G401.6 (cell line): ENCODE measurements at regions not wholly inside any gene's neighbourhood (a gene's known extent, or its start where the extent isn't known, plus 50 kb on each side); places are given as distances from the start of the nearest gene placed in this dataset.

Experiments used
- FAIRE-seq: peaks from 2 replicates; lab custom pipeline; 2012; peaks lifted over from hg19 to GRCh38; lab: Jason Lieb, UNC

DNA sequence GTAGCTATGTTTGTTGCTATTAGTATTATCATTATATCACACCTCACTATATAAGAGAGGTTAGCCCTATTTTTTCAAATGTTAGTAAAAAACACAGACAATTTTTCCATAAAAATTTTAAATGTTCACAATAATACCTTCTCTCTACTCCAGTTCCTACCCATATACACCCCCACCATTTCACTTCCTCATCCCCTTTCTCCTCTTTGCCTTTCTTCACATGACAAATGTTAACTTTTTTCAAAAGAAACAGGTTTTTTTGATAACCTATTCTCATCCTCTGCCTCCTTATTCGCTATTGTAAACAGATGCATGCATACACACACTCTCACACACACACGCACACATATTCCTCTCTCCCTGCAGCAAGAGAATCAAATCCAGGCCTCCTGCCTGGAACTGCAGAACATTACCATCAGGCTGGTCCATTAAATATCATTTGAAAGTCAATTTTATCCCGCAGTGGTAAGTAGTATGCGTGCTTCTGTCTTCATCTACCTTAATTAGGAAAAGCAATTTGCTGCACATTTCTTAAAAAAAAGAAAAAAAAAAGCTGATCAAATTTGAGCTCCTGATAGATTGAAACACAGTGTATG lies 55.5 kb downstream of the MID1IP1 start:
- FAIRE-seq = no peak

DNA sequence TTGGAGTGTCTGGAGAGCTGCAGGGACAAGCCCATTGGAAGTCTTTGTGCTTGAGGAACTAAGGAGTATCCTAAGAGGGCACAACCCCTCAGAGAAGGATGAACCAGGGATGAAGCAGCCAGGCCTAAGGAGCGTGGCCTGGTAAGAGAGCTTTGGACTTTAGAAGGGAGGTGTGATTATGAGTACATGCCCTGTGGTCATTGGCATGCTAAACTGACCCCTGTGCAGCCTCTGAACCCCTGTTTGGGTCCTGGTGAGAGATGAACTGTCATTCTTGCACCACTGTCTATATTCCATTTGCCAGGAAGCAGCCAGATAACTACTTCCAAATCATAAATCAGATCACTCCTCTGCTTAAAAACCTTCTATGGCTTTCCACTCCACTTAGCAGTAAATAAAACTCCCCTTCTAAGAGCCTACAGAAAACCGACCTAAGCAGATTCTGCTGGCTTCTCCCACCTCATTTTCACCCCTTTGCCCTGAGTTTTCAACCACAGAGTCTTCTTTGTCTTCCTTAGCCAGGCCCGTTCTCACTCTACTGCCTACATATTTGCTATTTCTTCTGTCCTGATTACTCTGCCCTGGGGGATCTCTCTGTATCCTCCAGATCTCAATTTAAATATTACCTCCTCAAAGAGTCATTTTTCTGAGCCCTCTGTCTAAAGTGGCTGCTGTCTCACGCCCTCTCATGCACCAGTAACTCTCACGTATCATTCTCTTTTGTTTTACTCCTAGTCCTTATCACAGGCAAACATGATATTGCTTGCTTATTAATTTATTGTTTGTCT lies 56.7 kb downstream of the MID1IP1 start:
- no peak for FAIRE-seq

DNA sequence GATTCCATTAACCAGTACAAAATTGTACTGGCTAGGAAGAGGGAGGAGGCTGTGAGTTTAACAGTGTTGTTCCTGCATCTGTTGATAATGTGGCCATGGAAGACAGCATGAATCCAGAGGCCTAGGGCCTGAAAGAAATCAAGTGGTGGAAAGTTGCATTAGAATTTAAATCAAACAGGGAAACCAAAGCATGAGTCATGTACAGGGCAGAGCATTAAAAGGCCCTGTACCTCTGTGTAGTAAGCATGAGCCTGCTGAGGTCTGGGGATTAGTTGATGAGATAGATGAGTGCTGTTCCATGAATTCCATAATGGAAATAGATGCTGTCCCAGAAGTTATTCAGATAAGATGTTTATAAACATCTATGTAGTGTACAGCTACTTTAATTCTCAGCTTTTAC lies 58.3 kb downstream of the MID1IP1 start:
- FAIRE-seq = no peak

DNA sequence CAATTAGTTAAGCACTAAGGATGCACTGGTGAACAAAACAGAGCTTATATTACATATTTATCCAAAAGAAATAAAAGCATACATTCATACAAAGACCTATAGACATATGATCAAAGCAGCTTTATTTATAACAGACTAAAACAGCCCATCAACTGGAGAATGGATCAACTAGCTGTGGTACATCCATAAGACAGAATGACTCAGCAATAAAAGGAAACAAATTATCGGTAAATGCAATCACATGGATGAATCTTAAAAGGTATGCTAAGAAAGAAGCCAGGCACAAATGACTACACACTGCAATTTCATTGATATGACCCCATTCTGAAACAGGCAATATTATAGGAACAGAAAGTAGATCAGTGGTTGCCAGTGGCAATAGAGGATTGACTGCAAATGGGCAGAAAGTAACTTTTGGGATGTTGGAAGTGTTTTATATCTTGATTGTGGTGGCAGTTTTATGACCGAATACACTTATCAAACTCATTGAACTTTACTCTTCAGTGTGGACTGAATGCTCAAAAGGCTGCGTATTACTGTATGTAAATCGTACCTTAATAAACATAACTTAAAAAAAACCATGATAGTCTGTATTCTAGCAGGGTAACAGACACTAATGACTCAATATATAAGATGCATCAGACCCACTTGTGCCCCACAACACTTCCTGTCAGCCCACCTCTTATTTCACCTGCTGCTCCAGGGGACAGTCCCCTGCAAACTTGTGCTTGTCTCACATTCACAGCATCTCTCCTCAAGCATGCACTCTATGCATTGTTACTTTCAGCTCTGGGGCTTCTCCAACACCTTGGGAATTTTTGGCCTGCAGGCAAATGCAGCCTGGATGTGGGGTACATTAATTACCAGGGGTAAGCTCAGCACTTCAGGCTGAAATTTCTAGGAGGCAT lies 59.1 kb downstream of the MID1IP1 start:
- no peak for FAIRE-seq

DNA sequence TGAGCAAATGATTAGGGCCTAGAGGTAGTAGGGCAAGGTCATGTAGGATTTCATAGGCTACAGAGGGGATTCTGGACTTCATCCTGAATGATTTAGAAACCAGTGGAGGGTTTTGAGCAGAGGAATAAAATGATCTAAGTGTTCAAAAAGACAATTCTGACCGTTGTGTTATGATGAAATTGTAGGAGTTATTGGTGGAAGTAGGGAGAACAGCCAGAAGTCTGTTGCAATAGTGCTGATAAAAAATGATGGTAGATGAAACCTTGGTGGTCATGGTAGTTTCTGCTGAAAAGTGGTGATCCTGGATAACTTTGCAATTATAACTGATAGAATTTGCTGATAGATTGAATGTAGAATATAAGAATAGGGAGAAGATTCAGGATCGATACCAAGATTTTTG lies 60.2 kb downstream of the MID1IP1 start:
- FAIRE-seq = no peak

DNA sequence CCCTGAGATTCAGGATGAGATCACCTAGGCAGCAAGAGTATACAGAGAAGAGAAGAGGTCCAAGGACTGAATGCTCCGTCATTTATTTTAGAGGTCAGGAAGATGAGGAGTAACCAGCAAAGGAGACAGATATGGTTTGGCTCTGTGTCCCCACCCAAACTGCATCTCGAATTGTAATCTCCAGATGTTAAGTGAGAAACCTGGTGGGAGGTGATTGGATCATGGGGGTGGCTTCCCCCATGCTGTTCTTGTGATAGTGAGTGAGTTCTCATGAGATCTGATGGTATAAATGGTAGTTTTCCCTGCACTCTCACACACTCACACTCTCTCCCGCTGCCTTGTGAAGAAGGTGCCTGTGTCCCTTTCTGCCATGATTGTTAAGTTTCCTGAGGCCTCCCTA lies 60.8 kb downstream of the MID1IP1 start:
- no peak for FAIRE-seq

DNA sequence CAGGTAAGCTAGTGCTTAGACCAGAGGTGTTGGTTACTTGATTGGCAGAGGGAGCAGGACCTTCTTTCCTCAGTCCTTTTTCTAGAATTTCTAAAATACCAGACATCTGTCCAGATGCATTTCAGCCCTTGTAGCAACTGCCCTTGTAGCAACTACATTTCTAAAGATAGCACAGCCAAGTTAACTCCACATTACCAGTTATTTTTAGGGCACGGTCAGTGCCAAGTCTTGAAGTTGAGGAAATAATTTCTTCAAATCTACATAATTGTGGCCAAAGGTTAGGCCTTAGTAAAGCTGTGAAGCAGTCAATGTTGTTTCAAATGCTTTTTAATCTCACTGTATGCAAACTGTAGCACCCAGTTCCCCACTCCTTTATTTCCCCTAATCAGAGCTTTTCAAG lies 62.9 kb downstream of the MID1IP1 start:
- FAIRE-seq = no peak

DNA sequence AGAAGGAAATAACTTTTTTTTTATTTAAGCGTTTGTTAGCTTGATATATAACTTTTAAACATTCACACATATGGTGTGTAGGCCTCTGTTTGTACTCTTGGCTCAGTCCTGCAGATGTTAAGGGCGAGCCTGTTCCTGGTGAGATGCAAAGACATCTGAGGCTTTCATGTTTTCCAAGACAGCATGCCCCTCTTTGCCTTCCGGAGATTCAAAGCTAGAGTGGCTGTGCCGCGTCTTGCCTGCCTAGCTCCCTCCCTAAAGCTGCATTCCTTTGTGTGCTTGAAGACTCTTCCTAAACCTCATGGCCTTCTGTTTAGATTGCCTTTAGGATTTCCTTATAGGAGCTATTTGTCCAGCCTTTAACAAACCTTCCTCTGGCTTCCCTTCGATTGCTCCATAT lies 67.1 kb downstream of the MID1IP1 start:
- no peak for FAIRE-seq

DNA sequence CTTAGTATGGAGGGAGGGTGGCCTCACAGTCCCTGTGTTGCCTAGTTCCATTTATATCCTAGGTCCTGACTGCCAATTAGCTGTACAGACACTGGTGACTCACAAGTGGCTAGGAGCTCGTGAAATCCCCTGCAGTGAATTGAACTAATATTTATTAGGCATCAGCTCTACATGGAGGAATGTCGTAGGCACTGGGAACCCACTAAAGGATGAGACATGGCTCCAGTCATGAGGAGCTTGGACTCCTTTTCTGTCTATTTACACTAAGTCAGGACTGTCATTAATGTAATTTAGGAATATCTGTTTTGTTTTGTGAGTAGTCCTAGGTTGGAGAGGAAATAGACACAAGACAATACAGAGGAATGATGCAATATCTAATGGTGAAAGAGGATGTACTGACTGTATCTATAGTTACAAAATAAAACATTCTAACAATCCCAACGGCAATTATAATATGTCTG lies 67.7 kb downstream of the MID1IP1 start:
- no peak for FAIRE-seq

DNA sequence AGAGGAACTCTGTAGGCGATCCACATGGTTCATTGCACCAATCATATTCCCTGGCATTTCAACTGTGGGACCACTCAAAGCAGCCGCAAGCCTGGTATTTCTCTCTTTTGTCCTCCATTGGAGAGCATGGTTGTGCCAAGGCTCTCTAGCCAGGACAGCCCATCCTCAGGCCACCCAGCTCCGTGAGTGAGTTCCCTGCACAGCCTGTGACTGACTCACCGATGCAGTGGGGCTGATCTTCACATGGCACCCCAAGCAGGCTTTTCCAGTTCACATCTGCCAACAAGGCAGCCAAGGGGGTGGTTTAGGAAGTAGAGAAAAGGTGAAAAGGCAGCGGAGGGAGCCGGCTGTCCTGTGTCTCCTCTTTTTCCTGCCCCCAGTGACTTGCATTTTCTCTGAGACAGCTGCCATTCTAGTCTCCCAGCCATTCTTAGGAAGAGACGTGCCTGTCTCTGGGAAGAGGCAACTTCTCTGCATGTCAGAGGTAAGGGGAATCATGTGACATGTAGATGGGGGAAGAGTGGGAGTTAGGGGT lies 69.2 kb downstream of the MID1IP1 start:
- FAIRE-seq = no peak

DNA sequence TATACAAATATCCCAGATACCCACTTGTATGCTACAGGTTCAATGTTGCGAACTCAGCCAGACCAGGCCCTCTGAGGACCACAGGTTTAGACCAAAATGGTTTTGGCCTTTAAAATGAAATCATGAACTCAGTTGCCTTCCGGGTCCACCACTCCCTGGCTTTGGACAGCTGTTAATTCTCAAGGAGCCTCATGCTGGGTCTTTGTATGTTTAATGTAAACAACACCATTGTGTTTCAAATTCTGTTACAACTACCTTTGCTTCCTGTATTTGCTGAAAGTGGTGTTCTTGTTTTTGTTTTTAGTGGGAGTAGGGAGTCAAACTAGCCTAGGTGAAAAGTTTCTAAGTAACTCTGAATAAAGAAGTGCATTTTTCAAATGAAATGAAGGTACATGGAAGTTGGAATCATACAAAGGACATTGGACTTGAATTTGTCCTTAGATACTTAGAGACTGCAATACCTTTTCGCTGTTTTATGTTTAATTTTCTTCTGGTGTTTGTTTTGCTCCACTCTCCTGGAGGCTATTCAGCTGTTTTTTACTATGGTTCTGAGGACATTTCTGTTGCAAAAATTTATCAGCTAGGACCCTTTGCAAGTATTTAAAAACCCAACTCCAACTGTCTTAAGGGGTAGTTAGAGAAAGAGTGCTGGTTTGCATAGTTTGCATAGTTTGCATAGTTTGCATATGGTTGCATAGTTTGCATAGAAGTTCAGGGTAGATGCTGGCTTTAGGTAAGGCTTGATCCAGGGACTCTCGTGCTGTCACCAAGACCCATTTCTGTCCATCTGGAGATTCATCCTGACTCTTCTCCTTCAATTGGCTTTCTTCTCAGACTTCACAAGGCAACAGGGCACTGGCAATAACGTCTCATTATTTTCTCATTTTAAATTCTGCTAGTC lies 70.1 kb downstream of the MID1IP1 start:
- no peak for FAIRE-seq

DNA sequence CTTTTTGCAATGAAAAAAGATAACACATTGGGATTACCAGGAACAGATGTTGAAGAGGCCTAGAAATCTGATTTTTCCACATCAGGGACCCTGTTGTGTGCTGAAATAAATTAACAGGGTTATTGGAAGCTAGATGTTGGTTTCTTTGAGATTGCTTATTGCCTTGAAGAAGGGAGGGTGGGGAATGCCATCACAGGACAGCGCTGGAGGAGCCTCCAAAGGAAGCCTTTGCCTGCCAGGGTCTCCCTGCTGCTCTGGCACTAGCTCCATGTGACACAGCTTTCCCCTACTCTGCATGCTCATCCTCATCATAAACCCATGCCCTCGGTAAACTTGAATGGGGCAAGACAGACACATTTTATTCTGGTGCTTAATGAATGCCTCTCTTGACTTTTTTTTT lies 76.1 kb downstream of the MID1IP1 start:
- FAIRE-seq = no peak

DNA sequence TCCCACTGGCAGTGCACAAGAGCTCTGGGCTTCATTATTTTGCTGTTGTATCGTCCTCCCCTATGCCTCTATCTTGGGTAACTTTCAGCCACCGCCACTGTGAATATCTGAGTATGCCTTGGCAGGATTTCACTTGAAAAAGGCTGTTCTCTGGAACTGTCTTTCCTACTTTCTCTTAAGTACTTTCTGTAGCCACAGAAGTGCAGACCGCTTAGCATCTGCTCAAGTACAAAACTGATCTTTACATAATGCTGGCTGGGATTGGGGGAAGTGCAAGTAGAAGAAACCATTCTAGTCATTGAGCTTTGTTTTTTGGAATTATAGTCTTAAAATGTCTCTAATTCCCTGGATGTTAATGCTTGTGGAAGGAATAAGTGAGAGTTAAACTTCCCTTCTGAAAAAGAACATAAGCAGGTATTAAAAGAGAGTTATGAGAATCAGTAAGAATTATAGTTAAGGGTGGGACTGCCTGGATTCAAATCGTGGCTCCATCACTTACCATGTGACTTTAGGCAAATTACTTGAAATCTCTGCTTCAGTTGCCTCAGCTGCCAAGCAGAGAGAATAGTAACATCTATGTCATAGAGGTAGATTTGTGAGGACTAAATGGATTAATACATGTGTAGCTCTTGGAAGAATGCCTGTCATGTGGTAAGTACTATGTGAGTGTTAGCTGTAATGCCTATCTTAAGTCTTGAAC lies 77.5 kb downstream of the MID1IP1 start:
- FAIRE-seq = no peak

DNA sequence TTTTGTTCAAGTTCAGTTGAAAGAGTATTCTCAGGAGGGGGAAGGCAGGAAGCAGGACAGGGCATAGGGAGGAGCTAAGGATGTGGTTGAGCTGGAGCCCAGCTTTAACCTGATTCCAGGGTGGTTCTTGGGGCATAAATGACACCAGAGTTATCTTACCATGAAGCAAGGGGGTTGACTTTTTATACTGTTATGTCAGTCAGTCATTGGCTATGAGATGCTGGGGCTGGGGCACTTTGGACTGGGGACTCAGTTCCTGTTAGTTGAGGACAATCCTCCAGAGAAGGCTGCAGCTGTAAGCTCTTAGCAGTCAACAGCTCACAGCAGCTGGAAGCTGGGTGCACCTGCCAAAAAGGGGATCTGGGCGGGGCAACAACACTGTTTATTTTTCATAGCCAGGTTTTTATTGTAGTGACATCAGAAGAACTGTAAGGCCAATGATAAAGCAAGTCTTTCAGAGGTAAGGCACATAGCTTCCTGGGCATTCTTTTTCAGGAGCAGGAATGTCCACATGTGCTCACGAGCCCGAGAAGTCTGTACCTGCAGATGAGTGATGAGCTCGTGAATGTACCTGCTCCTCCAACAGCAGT lies 78.5 kb downstream of the MID1IP1 start:
- FAIRE-seq = no peak

DNA sequence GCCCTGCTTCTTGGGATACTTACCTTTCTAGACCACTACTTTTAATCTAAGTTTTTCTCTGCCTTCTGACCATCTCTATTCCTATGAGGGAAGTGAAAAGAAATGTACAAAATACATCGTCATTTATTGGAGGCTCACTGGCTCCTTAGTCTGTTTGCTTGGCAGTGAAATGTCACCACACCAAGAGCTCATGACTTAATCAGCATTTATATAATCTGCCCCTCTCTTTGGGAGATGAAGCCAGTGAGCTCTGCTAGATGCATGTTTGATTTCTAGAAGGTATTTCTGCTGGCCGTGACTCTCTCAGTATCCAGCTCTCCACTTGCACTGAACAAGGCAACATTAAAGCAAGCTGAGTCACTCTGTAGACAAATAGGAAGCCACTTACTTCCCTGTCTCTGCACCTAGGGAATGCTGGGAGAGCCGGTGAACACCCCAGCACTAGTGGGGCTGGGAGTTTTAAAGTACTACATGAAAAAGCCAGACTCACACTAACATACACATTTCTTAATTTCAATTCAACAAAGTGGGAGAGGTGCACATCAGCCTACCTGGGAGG lies 79.1 kb downstream of the MID1IP1 start:
- FAIRE-seq = no peak

DNA sequence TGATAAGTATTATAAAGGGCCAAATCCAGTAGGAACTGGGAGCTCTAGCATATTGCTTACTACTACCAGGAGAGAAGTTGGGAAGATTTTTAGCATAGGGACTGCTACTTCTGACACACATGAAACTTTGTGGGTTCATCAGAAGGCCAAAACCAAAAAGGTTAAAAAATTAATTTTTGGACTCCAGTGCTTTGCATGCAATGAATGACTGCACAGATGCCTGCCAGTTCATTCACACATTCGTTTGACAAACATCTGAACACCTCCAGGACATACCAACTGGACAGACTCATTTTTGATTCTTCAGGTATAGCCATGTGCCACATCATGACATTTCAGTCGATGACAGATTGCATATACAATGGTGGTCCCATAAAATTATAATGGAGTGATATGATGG lies 79.8 kb downstream of the MID1IP1 start:
- FAIRE-seq = no peak

DNA sequence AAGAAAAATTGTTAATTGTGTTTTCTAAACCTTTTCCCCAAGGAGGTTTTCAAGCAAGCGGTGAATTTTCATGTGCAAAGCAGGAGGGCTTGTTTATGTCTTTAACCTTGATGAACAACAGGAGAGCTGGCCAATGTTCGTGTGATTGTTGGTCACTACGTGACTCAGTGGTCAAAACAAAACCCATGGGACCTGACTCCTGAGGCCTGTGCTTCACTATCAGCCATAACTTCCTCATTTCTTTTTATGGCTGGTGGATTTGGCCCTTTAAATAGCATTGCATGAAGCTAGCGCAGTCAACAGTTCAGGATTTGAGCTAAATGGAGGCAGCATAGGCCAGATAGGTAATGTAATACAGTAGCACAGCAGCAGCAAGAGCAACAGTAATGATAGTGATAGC lies 80.5 kb downstream of the MID1IP1 start:
- no peak for FAIRE-seq

DNA sequence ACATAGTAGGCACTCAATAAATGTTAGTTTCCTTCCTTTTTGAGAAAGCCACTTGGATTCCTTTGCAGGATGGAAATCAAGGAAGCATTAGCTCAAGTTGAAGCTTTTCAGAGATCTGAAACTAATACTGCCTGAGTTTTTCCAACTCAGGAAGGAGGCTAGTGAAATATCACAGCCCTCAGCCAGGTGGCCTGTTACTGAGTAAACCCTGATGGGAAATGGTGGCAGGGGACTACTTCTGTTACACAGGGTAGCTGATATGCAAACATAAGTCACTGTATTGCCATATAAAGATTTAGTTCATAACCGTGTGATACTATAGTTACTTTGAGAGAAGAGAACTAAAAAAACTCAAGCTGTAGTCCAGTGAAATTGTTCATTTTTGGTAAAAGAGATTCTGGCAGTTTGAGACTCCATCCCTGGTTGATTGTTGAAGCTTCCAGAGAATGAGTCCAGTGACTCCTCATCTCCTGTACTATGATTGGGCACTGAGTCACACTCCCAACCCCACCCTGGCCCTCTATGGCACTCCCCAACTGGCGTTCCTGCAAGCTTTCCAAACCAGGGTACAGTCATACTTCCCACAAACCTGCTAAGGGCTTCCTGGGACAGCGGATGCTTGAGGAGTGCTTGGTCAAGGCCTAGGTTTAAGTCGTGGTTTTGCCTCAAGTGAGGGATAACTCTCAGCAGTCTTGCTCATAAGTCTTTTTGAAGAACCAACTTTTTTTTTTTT lies 81.8 kb downstream of the MID1IP1 start:
- FAIRE-seq = no peak

DNA sequence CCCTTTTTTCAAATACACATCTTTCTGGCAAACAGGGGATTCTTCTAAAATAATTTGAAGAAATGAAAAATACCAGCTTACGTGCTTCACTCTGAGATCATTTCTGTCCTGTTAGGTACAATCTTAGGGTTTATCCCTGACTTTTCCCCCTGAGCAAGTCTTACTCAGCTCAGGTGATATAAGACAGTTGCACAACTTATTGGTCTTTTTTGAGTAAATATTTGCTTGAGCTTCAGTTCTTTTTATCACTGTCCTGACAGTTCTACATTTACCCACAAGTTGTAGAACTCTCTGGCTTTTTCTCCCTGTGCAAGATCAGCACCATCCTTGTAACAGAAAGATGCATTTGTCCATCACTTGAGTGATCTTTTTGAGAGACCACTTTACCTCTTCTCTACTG lies 84.9 kb downstream of the MID1IP1 start:
- no peak for FAIRE-seq

DNA sequence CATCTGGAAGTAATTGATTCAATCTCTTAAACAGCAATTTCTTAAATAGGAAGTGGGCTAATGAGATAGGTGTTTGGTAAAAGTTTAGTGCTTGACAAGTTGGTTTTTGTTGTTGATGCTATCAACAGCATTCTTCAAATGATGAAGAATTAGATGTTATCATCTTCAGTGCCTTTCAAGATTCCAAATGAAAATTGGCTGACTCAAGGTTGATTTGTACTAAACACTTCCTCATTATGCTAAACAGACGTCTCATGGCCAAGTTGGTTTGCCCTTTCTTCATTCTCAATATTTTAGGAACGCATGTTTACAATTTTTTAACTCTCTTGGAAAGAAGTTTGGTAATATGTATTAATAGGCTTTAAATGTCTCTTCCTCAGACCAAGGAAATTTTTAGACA lies 86.0 kb downstream of the MID1IP1 start:
- FAIRE-seq = no peak
